ENCODE measurements at regions not wholly inside any gene's neighbourhood (a gene's known extent, or its start where the extent isn't known, plus 50 kb on each side); places are given as distances from the start of the nearest gene placed in this dataset.
"Not testable (repeated sequence)": the region's sequence is repeated elsewhere in the genome, so short reads cannot be mapped to it uniquely, and the experiment has no call there.

DNA sequence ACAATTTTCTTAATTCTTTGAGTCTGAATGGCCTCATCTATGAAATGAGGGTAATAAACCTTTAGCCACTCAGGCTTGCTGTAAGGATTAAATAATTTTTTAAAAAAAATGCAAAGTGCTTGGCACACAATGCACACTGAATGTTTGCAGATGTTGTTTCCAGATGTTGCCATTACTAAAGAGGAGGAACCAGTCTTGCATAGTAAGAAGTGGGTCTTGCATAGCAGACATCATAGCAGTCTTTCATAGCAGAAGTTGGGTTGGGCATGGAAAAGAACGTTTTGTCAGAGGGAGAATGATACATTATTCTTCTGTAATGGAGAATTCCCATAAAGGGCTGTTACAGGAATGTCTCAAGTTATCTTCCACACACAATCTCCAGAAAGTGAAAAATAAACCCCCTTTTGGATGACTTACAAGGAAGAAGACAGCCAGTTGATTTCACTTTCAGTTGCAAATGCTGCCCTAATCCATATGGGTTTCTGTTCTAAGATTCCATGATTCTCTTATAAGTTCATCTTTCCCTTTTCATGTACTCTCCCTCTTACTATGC, 327.7 kb downstream of the SUCLG1 start:
- no peak for DNase-seq

- DNase-seq = no peak
Observed at GRCh38 chr2:84129018-84129417, 330.1 kb downstream of the SUCLG1 start.

DNA sequence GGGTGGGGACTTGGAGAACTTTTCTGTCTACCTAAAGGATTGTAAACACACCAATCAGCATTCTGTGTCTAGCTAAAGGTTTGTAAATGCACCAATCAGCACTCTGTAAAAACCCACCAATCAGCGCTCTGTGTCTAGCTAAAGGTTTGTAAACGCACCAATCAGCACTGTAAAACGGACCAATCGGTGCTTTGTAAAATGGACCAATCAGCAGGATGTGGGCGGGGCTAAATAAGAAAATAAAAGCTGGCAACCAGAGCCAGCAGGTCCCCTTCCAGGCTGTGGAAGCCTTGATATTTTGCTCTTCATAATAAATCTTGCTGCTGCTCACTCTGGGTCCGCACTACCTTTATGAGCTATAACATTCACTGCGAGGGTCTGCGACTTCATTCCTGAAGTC, 331.3 kb downstream of the SUCLG1 start:
- not testable (repeated sequence) for DNase-seq

GRCh38 chr2:84126530-84126929, 332.6 kb downstream of the SUCLG1 start:
- no peak for DNase-seq

DNA sequence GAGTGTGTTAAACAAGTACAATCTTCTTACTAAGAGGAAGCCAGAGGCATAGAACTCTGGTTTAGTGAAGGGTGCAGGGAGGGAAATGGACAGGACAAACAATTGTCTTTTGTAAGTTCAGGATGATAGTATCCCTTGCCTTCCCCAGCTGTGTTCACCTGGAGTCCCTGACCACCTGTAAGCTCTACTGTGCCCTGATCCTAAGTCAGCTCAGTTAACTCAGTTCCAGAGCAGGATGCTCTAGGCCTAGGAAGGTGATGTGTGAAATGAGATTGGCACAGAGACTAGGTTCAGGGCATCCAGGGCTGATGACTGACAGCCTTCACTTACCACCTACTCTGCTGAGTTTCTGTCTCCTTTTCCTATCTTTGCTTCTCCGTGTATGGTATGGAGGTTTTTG, 333.0 kb downstream of the SUCLG1 start:
- DNase-seq = no peak

GRCh38 chr2:84116143-84116542, 342.9 kb downstream of the SUCLG1 start:
- DNase-seq = no peak

DNA sequence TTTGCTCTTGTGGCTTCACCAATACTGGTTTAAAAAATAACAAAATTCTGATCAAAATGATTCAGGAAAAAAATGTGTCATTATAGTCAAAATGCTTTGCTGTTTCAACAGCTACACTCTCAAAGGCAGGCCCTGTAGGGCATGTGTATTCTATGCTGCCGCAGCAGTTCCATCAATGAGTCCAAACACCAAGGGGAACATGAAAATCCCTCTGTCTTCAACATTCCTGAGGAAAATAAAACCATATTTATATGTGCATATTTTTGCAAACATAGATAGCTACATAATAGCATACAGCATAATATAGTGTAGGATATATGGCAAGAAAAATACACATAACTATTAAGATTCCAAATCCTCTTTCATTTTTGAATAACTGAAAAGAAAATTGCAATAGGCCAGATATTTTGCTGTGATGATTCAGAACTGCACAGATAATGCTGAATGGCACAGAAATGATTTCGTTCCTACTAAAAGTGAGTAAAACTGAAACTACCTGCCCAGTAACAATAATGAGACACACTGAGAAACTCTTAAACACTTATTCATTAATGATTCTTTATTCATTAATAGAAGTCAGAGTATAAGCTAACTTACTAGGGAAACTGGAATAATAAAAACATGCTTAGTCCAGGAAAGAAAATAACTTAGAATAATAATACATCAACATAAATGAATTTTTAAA, 343.8 kb downstream of the SUCLG1 start:
- no peak for DNase-seq

GRCh38 chr2:84103816-84104527, 355.1 kb downstream of the SUCLG1 start:
- not testable (repeated sequence) for DNase-seq

GRCh38 chr2:84102274-84102673, 356.8 kb downstream of the SUCLG1 start:
- DNase-seq = no peak

DNA sequence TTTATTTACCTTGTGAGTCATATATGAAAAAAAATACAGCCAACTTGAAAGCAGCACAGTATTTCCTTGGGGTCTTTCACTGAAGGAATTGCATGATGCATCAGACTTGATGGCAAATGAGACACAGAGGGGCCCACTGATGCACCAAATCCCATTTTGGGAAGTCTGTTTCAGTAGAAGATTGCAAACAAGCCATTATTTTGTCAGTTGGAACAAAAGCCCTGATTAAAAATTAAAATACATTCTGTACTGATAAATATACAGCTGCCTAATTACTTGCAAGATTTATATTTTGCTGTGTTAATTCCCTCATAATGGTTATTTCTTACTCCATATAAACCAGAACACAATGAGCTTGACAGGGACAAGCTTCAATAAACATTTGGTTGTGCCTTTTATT, 370.4 kb downstream of the SUCLG1 start:
- no peak for DNase-seq

- peak; percentile 8 for DNase-seq
Observed at GRCh38 chr2:84085562-84085961, 373.5 kb downstream of the SUCLG1 start.

- DNase-seq = no peak
Observed at GRCh38 chr2:84084856-84085255, 374.2 kb downstream of the SUCLG1 start.

DNA sequence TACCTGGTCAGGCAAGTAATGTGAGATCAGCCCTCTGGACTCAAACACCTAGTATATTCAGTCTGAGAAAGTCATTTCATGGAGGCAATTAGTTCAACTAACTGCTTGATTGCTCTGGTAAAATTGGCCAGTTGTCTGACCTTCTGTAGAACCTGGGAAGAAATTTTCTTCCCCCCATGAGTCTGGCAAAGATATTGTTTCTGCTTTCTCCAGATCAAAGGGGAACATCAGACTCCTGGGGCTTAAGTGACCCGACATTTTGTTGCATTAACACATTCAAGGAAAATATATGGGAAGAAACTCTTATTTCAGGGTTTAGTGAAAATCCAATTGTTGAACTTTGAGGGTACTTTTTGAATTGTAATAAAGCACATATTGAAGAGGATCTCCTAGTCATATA, 375.1 kb downstream of the SUCLG1 start:
- DNase-seq = no peak

DNA sequence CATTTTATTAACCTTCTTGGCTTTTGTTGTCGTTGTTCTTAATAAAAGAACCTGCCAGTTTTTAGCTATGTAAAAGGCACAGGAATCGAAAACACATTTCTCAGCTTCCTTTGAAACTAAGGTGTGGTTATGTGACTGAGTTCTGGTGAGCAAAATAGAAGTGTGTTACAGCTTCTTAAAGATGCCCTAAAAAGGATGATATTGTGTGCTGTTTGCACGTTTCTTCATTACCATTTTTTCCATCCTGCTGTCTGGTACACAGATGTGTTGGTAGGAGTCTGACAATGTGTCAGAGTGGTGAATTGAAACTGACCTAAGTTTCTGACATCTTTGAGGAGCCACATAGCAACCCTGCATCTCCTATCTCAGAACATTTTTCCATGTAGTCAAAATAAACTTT, 380.6 kb downstream of the SUCLG1 start:
- DNase-seq = no peak

DNA sequence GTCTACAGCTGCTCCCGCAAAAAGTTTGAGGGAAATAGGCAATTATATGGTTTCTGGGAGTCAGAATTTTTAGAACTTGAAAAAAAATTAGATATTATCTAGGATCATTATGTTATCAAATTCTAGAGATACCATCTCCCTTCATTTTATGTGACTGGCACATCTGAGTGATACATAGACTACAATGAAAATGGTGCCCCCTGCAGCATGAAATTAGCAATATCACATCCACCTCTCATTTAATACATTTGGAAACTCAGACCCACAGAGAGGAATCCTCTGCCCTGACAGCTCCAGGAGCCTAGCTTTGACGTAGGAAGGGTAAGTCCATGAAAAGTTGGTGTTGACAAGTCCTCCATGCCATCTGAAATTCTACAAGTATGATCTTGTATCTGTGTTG, 381.6 kb downstream of the SUCLG1 start:
- peak; percentile 1 for DNase-seq

DNA sequence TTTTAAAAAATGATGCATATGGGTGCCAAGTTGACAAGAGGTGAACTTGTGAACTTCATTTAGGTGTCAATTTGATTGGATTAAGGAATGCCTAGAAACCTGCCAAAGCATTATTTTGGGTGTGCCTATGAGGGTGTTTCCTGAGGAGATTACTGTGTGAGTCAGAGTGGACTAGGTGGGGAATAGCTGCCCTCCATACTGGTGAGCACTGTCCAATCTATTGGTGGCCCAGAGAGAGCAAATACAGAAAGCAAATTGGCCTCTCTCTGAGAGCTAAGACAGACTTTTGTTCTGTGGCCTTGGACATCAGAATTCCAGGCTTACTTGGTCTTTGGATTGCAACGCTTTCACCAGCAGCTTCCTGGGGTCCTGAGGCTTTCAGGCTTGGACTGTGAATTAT, 388.0 kb downstream of the SUCLG1 start:
- DNase-seq = no peak

DNA sequence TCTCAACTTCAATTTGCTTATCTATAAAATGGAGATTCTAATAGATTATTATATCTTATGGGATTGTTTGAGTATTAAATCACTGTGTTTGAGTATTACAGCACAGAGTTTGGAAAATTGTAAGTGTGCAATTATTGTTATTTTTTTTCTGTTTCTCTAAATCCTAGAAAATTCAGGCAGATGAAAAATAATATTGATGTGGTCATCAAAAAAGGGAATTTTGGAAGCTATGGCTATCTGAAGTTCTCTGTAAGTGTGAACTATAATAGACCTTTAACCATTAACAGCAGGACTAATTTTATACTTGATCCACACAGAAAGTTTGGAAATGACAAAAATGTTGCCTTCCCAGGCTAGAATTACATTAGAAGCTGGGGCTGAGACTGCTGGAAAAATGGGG, 393.2 kb downstream of the SUCLG1 start:
- DNase-seq = no peak

DNA sequence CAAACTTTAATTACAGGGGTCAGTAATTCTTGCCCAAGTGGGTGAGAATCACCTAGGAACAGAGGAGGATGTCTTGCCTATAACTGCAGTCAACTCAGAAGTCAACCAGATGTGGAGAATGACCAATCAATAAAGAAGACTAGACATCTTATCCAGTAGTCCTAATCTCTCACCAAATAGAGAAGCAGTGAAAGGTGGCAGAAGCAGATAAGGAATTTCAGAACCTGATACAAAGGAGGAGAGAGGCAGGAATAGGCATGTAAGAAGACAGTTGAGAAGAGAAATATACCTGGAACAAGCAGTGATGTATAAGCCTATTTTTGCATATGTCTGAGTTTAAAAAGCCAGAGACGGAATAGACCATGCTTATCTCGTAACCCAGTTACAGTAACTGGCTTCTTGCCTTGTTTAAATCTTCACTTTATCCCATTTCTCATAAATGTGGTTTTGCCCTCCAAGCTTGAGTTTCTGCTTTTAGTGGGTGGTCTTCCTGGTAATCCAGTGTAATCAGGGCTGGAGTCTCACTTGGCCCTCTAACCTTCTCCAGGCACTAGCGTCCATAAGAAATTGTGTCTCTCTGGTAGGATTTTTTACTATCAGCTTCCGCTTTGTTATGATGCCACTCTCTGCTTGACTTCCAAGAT, 401.0 kb downstream of the SUCLG1 start:
- DNase-seq = no peak

- no peak for DNase-seq
Observed at GRCh38 chr2:84055816-84056215, 403.3 kb downstream of the SUCLG1 start.

DNA sequence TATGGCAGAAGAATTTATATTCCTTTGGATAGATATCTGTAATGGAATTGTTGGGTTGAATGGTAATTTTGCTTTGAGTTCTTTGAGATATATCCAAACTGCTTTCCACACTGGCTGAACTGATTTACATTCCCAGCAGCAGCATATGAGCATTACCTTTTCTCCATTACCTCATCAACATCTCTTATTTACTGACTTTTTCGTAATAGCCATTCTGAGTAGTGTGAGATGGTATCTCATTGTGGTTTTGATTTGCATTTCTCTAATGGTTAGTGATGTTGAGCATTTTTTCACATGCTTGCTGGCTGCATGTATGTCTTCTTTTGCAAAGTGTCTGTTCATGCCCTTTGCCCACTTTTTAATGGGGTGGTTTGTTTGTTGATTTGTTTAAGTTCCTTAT, 404.5 kb downstream of the SUCLG1 start:
- DNase-seq = not testable (repeated sequence)

GRCh38 chr2:84052913-84053312, 406.2 kb downstream of the SUCLG1 start:
- no peak for DNase-seq

GRCh38 chr2:84052043-84052442, 407.0 kb downstream of the SUCLG1 start:
- DNase-seq = no peak

DNA sequence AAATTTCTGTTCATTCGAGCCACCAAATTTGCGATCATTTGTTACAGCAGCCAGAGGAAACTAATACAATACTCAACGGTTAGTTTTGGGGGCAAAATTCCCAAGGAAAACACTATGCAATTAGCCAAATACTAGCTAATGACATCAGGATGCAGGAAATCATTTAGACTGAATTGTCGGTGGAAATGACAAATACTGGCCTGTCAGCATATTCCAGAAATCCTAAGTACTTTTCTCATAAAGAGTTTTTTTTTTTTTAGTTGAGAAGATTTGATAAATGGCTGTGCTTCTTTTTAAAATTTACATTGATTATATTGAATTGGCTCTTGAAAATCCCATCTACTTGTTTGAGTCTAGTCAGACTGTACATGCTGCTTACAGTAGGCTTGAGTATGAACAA, 410.1 kb downstream of the SUCLG1 start:
- DNase-seq = no peak

GRCh38 chr2:84041506-84041905, 417.6 kb downstream of the SUCLG1 start:
- no peak for DNase-seq
